ENCODE measurements at regions not wholly inside any gene's neighbourhood (a gene's known extent, or its start where the extent isn't known, plus 50 kb on each side); places are given as distances from the start of the nearest gene placed in this dataset.

- H3K36me3 Mint-ChIP-seq: peaks cover 2% of the 10 kb centered on the region
- no peak overlapping the region for H3K27ac Mint-ChIP-seq
- no peak overlapping the region for H3K4me3 Mint-ChIP-seq
- no peak for DNase-seq
- peaks cover 22% of the 10 kb centered on the region for H3K27me3 Mint-ChIP-seq
- H3K4me1 Mint-ChIP-seq: no peaks in the 10 kb centered on the region
- peaks cover 3% of the 10 kb centered on the region for H3K9me3 Mint-ChIP-seq
Observed at GRCh38 chr13:43978688-43979087, 99.0 kb downstream of the LACC1 start.

- no peak for DNase-seq
- no peak overlapping the region for H3K27ac Mint-ChIP-seq
- H3K4me1 Mint-ChIP-seq: no peaks in the 10 kb centered on the region
- peaks cover 2% of the 10 kb centered on the region for H3K36me3 Mint-ChIP-seq
- H3K9me3 Mint-ChIP-seq: peaks cover 3% of the 10 kb centered on the region
- peaks cover 22% of the 10 kb centered on the region for H3K27me3 Mint-ChIP-seq
- H3K4me3 Mint-ChIP-seq: no peak overlapping the region
Observed at GRCh38 chr13:43979492-43979891, 99.8 kb downstream of the LACC1 start.

GRCh38 chr13:43980587-43980986 is 100.9 kb downstream of the LACC1 start:
- H3K9me3 Mint-ChIP-seq: peaks cover 3% of the 10 kb centered on the region
- no peak for DNase-seq
- peaks cover 22% of the 10 kb centered on the region for H3K27me3 Mint-ChIP-seq
- peaks cover 2% of the 10 kb centered on the region for H3K36me3 Mint-ChIP-seq
- H3K4me3 Mint-ChIP-seq: no peak overlapping the region
- H3K27ac Mint-ChIP-seq: no peak overlapping the region
- H3K4me1 Mint-ChIP-seq: no peaks in the 10 kb centered on the region

- H3K27ac Mint-ChIP-seq: no peak overlapping the region
- H3K4me1 Mint-ChIP-seq: no peaks in the 10 kb centered on the region
- peaks cover 2% of the 10 kb centered on the region for H3K9me3 Mint-ChIP-seq
- peaks cover 2% of the 10 kb centered on the region for H3K36me3 Mint-ChIP-seq
- H3K27me3 Mint-ChIP-seq: peaks cover 21% of the 10 kb centered on the region
- DNase-seq: no peak
- H3K4me3 Mint-ChIP-seq: no peak overlapping the region
Observed at GRCh38 chr13:43981091-43981490, 101.4 kb downstream of the LACC1 start.

- no peak for DNase-seq
- Mint-ChIP-seq H3K27me3 (peaks cover 21% of the 10 kb centered on the region), H3K4me3 (no peak overlapping the region), H3K36me3 (peaks cover 2% of the 10 kb centered on the region), H3K4me1 (no peaks in the 10 kb centered on the region), H3K9me3 (no peaks in the 10 kb centered on the region), H3K27ac (no peak overlapping the region)
Observed at GRCh38 chr13:43981512-43982301, 102.0 kb downstream of the LACC1 start.

GRCh38 chr13:43983373-43983772 is 103.7 kb downstream of the LACC1 start:
- DNase-seq: no peak
- no peak overlapping the region for H3K27ac Mint-ChIP-seq
- H3K4me1 Mint-ChIP-seq: no peaks in the 10 kb centered on the region
- H3K36me3 Mint-ChIP-seq: no peaks in the 10 kb centered on the region
- peaks cover 13% of the 10 kb centered on the region for H3K27me3 Mint-ChIP-seq
- no peak overlapping the region for H3K4me3 Mint-ChIP-seq
- no peaks in the 10 kb centered on the region for H3K9me3 Mint-ChIP-seq

GRCh38 chr13:43984292-43984691 is 104.6 kb downstream of the LACC1 start:
- H3K4me1 Mint-ChIP-seq: no peaks in the 10 kb centered on the region
- H3K36me3 Mint-ChIP-seq: no peaks in the 10 kb centered on the region
- no peak overlapping the region for H3K27ac Mint-ChIP-seq
- H3K27me3 Mint-ChIP-seq: peaks cover 13% of the 10 kb centered on the region
- H3K4me3 Mint-ChIP-seq: no peak overlapping the region
- DNase-seq: no peak
- no peaks in the 10 kb centered on the region for H3K9me3 Mint-ChIP-seq

GRCh38 chr13:43985422-43986072 is 105.8 kb downstream of the LACC1 start:
- Mint-ChIP-seq H3K36me3 (no peaks in the 10 kb centered on the region), H3K27ac (no peak overlapping the region), H3K9me3 (no peaks in the 10 kb centered on the region), H3K27me3 (peaks cover 5% of the 10 kb centered on the region), H3K4me3 (no peak overlapping the region), H3K4me1 (no peaks in the 10 kb centered on the region)
- DNase-seq: no peak

GRCh38 chr13:43986421-43986981 is 106.8 kb downstream of the LACC1 start:
- Mint-ChIP-seq H3K27me3 (peaks cover 3% of the 10 kb centered on the region), H3K36me3 (no peaks in the 10 kb centered on the region), H3K4me1 (no peaks in the 10 kb centered on the region), H3K4me3 (no peak overlapping the region), H3K27ac (no peak overlapping the region), H3K9me3 (no peaks in the 10 kb centered on the region)
- no peak for DNase-seq

GRCh38 chr13:43988302-43988701 is 108.6 kb downstream of the LACC1 start:
- DNase-seq: no peak
- Mint-ChIP-seq H3K27me3 (peaks cover 10% of the 10 kb centered on the region), H3K27ac (no peak overlapping the region), H3K36me3 (no peaks in the 10 kb centered on the region), H3K9me3 (no peaks in the 10 kb centered on the region), H3K4me3 (no peak overlapping the region), H3K4me1 (no peaks in the 10 kb centered on the region)

- no peak overlapping the region for H3K27ac Mint-ChIP-seq
- peaks cover 13% of the 10 kb centered on the region for H3K27me3 Mint-ChIP-seq
- H3K36me3 Mint-ChIP-seq: no peaks in the 10 kb centered on the region
- peaks cover 6% of the 10 kb centered on the region for H3K9me3 Mint-ChIP-seq
- no peak for DNase-seq
- H3K4me3 Mint-ChIP-seq: no peak overlapping the region
- H3K4me1 Mint-ChIP-seq: no peaks in the 10 kb centered on the region
Observed at GRCh38 chr13:43990021-43990420, 110.3 kb downstream of the LACC1 start.

- peaks cover 13% of the 10 kb centered on the region for H3K9me3 Mint-ChIP-seq
- no peak for DNase-seq
- H3K4me1 Mint-ChIP-seq: no peaks in the 10 kb centered on the region
- H3K4me3 Mint-ChIP-seq: no peak overlapping the region
- H3K27ac Mint-ChIP-seq: no peak overlapping the region
- no peaks in the 10 kb centered on the region for H3K36me3 Mint-ChIP-seq
- H3K27me3 Mint-ChIP-seq: peaks cover 17% of the 10 kb centered on the region
Observed at GRCh38 chr13:43990829-43991228, 111.1 kb downstream of the LACC1 start.

- Mint-ChIP-seq H3K4me1 (no peaks in the 10 kb centered on the region), H3K36me3 (no peaks in the 10 kb centered on the region), H3K27me3 (peaks cover 15% of the 10 kb centered on the region), H3K4me3 (no peak overlapping the region), H3K27ac (no peak overlapping the region), H3K9me3 (peaks cover 13% of the 10 kb centered on the region)
- no peak for DNase-seq
Observed at GRCh38 chr13:43991773-43992201, 112.1 kb downstream of the LACC1 start.

- Mint-ChIP-seq H3K27me3 (peaks cover 15% of the 10 kb centered on the region), H3K27ac (no peak overlapping the region), H3K4me1 (no peaks in the 10 kb centered on the region), H3K9me3 (peaks cover 13% of the 10 kb centered on the region), H3K36me3 (no peaks in the 10 kb centered on the region), H3K4me3 (no peak overlapping the region)
- no peak for DNase-seq
Observed at GRCh38 chr13:43992211-43992610, 112.5 kb downstream of the LACC1 start.

- Mint-ChIP-seq H3K9me3 (peaks cover 13% of the 10 kb centered on the region), H3K36me3 (no peaks in the 10 kb centered on the region), H3K27me3 (peaks cover 17% of the 10 kb centered on the region), H3K27ac (no peak overlapping the region), H3K4me1 (no peaks in the 10 kb centered on the region), H3K4me3 (no peak overlapping the region)
- DNase-seq: no peak
Observed at GRCh38 chr13:43994999-43995859, 115.5 kb downstream of the LACC1 start.

All from activated naive CD8-positive, alpha-beta T cell treated with anti-CD3 and anti-CD28 coated beads for 36 hours (primary cell).